Epithelial cell of prostate (primary cell): ENCODE measurements at regions not wholly inside any gene's neighbourhood (a gene's known extent, or its start where the extent isn't known, plus 50 kb on each side); places are given as distances from the start of the nearest gene placed in this dataset.
A peak's percentile ranks its signal among the peaks of the same experiment; 100 is the strongest.

Experiments used
- DNase-seq: peaks from one replicate; pipeline ENCODE4 v3.0.0-alpha.2; 2011; ENCODE audit warnings: low read depth, low spot score
- H3K27ac ChIP-seq: fragments of 450-650 bp; 2 replicates; pipeline ENCODE4 v1.5.1; 2017; ENCODE audit warnings: mild to moderate bottlenecking

GRCh38 chr13:73275163-73275562 is 216.4 kb downstream of the KLF5 start:
- DNase-seq: no peak
- H3K27ac ChIP-seq: no peak overlapping the region

DNA sequence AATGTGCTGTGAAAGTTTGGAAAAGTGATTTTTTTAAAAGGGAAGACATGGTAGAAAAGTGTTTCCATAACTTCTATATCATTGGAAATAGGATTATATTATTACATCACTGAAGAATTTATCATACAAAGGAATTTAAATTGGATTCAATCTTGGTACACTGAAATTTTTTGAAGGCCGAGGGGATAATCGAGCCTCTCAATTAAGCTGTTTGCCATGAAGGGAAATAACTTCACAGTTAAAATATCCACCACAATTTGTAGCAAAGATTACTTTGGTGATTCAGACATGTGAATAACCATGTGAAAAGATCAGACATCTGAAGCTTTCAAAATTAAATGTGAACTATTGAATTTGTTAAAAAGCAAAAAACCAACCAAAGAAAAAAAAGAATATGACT is 215.3 kb downstream of the KLF5 start:
- DNase-seq: no peak
- H3K27ac ChIP-seq: peak overlapping the region; percentile 49

GRCh38 chr13:73273745-73274144 is 214.9 kb downstream of the KLF5 start:
- peak overlapping the region; percentile 49 for H3K27ac ChIP-seq
- DNase-seq: no peak

- no peak for DNase-seq
- peak overlapping the region; percentile 49 for H3K27ac ChIP-seq
Measured at GRCh38 chr13:73273276-73273675, 214.5 kb downstream of the KLF5 start.

- DNase-seq: no peak
- no peak overlapping the region for H3K27ac ChIP-seq
Measured at GRCh38 chr13:73272831-73273230, 214.0 kb downstream of the KLF5 start.

DNA sequence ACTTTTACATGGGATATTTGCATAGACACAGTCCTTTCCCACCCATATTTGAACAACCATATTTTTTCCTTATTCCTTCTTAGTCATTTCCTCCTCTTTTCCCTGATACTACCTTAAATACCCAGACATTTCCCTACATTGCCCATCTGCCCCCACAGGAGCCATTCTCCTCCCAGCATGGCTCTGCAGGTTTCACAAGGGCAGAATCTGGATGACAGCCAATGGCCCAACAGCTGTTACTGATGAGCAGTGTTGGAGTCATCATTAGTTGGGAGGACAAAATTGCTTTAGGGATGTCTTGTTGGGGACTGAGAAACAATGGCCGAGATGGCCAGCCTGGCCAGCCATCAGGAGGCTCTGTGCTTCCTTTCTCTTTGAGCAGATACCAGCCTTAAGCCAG is 209.5 kb downstream of the KLF5 start:
- H3K27ac ChIP-seq: peak overlapping the region; percentile 66
- no peak for DNase-seq

- no peak overlapping the region for H3K27ac ChIP-seq
- DNase-seq: no peak
Measured at GRCh38 chr13:73266640-73267180, 207.9 kb downstream of the KLF5 start.

- peak overlapping the region; percentile 91 for H3K27ac ChIP-seq
- DNase-seq: no peak
Measured at GRCh38 chr13:73262862-73263627, 204.2 kb downstream of the KLF5 start.

DNA sequence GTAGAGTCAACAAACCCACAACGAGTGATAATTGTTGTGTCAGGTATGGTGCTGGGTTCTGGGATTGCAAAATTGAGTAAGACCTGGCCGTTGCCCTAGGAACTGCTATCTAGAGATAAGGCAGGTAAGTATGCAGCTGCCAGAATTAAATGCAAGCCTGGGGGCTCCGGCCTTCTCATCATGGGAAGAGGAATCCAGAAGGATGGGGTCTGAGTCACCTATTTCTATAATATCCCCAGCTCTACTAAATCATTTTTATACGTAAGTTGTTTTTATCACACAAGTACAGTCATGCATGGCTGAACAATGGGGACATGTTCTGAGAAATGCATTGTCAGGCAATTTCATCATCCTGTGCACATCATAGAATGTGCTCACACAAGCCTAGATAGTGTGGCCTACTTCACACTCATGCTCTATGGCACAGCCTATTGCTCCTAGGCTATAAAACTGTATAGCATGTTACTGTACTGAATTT is 203.0 kb downstream of the KLF5 start:
- peak overlapping the region; percentile 91 for H3K27ac ChIP-seq

GRCh38 chr13:73259061-73260017 is 200.5 kb downstream of the KLF5 start:
- no peak overlapping the region for H3K27ac ChIP-seq
- DNase-seq: no peak

More for the DNA sequence above, 203.0 kb downstream of the KLF5 start:
- DNase-seq: peak; percentile 94

- DNase-seq: no peak
- H3K27ac ChIP-seq: no peak overlapping the region
Measured at GRCh38 chr13:73258406-73258805, 199.6 kb downstream of the KLF5 start.

DNA sequence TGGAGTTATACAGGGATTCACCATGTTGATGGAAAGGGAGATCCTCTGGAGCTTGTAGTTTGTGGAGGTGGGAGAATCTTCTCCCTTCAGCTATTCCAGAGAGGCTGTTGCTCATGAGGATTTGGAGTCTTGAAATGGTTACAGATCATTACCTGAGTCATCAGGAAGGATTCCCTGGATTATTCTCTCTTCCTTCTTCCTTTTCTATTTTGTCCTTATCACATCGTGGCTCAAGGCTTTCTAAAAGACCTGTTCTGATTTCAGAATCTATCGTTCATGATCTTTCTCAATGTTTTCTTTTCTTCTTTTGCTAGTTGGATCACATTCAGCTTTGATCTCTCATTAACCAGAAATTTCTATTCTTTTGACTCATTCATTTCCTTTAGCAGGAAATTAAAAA is 196.0 kb downstream of the KLF5 start:
- DNase-seq: no peak
- peak overlapping the region; percentile 58 for H3K27ac ChIP-seq

DNA sequence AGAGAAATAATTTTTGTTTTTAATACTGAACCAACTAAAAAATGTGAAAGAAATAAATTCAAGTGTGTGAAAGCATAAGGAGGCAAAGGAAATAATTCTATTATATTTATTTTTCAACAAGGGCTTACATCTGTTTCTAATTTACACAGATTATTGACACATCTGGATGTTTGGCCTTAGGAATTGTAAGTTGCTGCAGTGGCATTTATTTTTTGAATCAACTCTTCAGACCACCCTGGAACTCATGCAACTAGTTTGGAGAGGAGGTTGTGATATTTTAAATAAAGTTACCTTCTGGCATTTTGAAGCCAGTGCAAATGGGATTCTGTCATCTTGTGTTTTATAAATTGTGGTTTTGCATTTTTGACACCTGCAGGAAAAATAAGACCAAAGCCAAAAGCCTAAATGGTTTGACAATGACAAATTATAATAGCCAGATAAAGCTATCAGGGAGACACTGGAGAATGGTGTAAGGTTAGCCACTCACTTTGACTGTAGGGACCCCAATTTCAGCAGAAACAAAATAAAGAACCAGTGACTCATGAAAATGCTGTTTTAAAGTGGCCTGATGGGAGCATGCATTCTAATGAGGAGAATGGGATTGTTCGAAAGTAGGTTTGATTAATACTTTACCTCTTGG is 192.9 kb downstream of the KLF5 start:
- no peak overlapping the region for H3K27ac ChIP-seq
- no peak for DNase-seq

DNA sequence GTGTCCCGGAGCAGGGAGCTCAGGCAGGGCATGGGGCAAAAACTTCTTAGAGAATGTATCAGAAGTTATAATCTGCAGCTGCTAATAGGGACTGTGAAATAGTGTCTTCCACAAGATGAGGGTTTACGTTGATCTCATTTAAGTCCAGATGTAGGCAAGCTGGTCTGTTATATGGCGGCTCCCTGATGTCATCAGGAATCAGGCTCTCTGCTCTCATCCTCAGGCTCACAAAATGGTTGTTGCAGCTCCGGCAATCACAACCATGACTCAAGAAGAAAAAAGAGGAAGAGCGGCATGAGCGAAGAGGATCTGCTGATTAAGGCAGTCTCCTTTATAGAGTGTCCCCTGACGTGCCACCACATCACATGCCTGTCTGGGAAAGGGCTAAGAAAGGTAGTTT is 191.3 kb downstream of the KLF5 start:
- no peak overlapping the region for H3K27ac ChIP-seq
- DNase-seq: no peak

- H3K27ac ChIP-seq: peak overlapping the region; percentile 46
- DNase-seq: peak; percentile 78
Measured at GRCh38 chr13:73248711-73249580, 190.1 kb downstream of the KLF5 start.

GRCh38 chr13:73248154-73248553 is 189.3 kb downstream of the KLF5 start:
- H3K27ac ChIP-seq: no peak overlapping the region
- no peak for DNase-seq

GRCh38 chr13:73245246-73245645 is 186.4 kb downstream of the KLF5 start:
- no peak for DNase-seq
- no peak overlapping the region for H3K27ac ChIP-seq

- DNase-seq: no peak
- no peak overlapping the region for H3K27ac ChIP-seq
Measured at GRCh38 chr13:73244467-73244866, 185.7 kb downstream of the KLF5 start.

DNA sequence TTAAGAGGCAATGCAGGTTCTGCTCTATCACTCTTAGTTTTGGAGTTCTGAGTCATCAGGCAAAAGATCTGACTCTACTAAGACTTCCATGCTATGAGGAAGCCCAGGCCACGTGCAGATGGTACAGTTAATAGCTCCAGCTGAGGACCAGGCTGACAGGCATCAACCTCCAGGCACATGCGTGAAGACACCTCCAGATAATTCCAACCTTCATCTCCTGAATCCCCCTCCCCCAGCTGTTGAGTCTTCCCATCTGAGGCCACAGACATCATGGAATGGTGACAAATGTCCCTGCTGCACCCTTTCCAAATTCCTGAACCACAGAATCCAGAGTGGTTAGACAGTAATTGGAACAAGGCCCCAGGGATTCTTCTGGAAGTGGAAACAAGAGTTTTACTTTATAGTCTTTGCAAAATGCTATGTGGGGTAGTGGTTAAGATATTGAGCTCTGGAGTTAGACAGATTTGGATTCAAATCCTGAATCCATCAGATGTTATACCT is 183.8 kb downstream of the KLF5 start:
- no peak for DNase-seq
- H3K27ac ChIP-seq: no peak overlapping the region
